ENCODE measurements at regions not wholly inside any gene's neighbourhood (a gene's known extent, or its start where the extent isn't known, plus 50 kb on each side); places are given as distances from the start of the nearest gene placed in this dataset.

- intact Hi-C loops (cut with DNase I): no loop called here
- Histone ChIP-seq H3K4me3 (no peak overlapping the region), H3K4me1 (replicated peaks) (no peaks in the 10 kb centered on the region), H3K27ac (no peak overlapping the region), H3K9me3 (no peaks in the 10 kb centered on the region), H3K27me3 (replicated peaks; ENCODE audit: insufficient read depth) (no peaks in the 10 kb centered on the region), H3K36me3 (no peaks in the 10 kb centered on the region)
- DNase-seq (ENCODE audit: low spot score): no peak
- 75% methylated on average over 4 of the region's 4 CpGs for WGBS
- TF ChIP-seq POLR2A (IDR thresholded peaks at IDR 0.05) (no peak), POLR2AphosphoS5 (IDR thresholded peaks at IDR 0.05) (no peak), CTCF (IDR thresholded peaks at IDR 0.05) (no peak)
Measured at GRCh38 chr2:144027593-144027992, 492.3 kb downstream of the ZEB2 start.

DNA sequence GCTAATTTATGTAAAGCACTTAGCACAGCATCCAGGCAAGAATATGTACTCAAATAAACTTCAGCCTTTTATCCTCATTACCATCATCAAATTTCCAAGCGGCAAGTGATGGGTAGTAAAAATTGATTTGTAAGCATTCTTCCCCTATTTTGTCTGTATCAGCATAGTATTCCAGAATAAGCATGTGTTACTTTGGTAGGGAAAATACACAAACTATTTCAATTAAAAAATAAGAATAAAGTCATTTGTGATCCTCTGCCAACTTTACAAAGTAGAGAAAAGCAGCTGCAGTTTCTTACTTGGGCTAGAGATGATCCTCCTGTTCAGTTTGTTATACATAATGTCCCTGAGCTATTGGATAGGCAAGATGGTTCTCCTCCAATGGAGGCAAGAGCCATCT is 493.2 kb downstream of the ZEB2 start:
- no peaks in the 10 kb centered on the region for H3K4me1 ChIP-seq (replicated peaks)
- 85% methylated on average over 1 of the region's 1 CpG for WGBS
- no peak for DNase-seq (ENCODE audit: low spot score)

DNA sequence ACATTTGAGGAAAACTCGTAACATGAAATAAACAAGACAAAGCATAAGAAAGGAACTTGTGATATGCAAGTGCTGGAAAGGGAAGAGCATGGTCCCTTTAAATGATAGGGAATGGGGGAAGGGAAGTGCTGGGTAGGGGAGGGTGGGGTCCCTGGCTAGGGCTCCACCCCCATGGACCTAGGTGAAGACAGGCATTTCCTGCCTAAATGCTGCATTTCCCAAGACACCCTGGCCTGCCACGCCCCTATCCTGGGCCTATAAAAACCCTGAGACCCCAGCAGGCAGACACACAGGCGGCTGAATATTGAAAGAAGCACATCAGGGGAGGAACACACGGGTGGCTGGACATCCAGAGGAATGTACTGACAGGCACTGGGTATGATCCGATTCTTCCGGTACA is 499.9 kb downstream of the ZEB2 start:
- 94% methylated on average over 6 of the region's 6 CpGs for WGBS
- H3K36me3 ChIP-seq: no peaks in the 10 kb centered on the region
- H3K27ac ChIP-seq: no peak overlapping the region
- TF ChIP-seq POLR2AphosphoS5 (IDR thresholded peaks at IDR 0.05): no peak
- TF ChIP-seq CTCF (IDR thresholded peaks at IDR 0.05): no peak
- TF ChIP-seq POLR2A (IDR thresholded peaks at IDR 0.05): no peak
- H3K27me3 ChIP-seq (replicated peaks; ENCODE audit: insufficient read depth): no peaks in the 10 kb centered on the region
- no peaks in the 10 kb centered on the region for H3K9me3 ChIP-seq
- H3K4me1 ChIP-seq (replicated peaks): no peaks in the 10 kb centered on the region
- no peak for DNase-seq (ENCODE audit: low spot score)
- no peak overlapping the region for H3K4me3 ChIP-seq
- intact Hi-C loops (cut with DNase I): no loop called here

More for the DNA sequence above, 493.2 kb downstream of the ZEB2 start:
- intact Hi-C loops (cut with DNase I): no loop called here
- no peaks in the 10 kb centered on the region for H3K9me3 ChIP-seq
- no peaks in the 10 kb centered on the region for H3K36me3 ChIP-seq
- no peak for TF ChIP-seq POLR2A (IDR thresholded peaks at IDR 0.05)
- H3K27me3 ChIP-seq (replicated peaks; ENCODE audit: insufficient read depth): no peaks in the 10 kb centered on the region
- H3K27ac ChIP-seq: no peak overlapping the region
- H3K4me3 ChIP-seq: no peak overlapping the region

- H3K9me3 ChIP-seq: no peaks in the 10 kb centered on the region
Measured at GRCh38 chr2:144015655-144016245, 504.2 kb downstream of the ZEB2 start.

DNA sequence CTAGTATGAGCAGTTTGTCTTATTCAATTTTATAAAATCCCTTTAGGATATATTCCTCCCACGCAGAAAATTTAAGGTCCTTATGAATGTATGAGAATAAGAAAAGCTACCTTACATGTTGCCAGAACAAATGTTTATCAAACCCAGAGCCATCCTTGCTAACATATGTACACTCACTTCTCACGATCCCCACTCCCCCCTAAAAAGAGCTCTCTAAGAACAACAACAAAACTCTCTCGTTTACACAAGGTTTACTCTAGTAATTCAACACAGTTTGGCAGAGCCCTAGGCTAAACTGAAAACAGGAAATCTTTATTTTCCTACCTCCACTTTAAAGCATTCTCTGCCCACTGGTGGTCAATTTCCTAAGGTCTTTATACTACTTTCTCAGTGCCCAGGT is 504.9 kb downstream of the ZEB2 start:
- Histone ChIP-seq H3K27me3 (replicated peaks; ENCODE audit: insufficient read depth) (no peaks in the 10 kb centered on the region), H3K27ac (no peak overlapping the region), H3K4me3 (no peak overlapping the region), H3K4me1 (replicated peaks) (no peaks in the 10 kb centered on the region), H3K9me3 (no peaks in the 10 kb centered on the region), H3K36me3 (no peaks in the 10 kb centered on the region)
- no peak for TF ChIP-seq POLR2AphosphoS5 (IDR thresholded peaks at IDR 0.05)
- TF ChIP-seq POLR2A (IDR thresholded peaks at IDR 0.05): no peak
- TF ChIP-seq CTCF (IDR thresholded peaks at IDR 0.05): no peak
- whole genome bisulfite sequencing: 51% methylated on average over 3 of the region's 3 CpGs
- DNase-seq (ENCODE audit: low spot score): no peak
- intact Hi-C loops (cut with DNase I): no loop called here

More at GRCh38 chr2:144015655-144016245, 504.2 kb downstream of the ZEB2 start:
- Histone ChIP-seq H3K4me1 (replicated peaks) (no peaks in the 10 kb centered on the region), H3K4me3 (no peak overlapping the region), H3K27me3 (replicated peaks; ENCODE audit: insufficient read depth) (no peaks in the 10 kb centered on the region), H3K27ac (no peak overlapping the region), H3K36me3 (no peaks in the 10 kb centered on the region)
- WGBS: 95% methylated on average over 6 of the region's 6 CpGs
- TF ChIP-seq POLR2A (IDR thresholded peaks at IDR 0.05) (no peak), CTCF (IDR thresholded peaks at IDR 0.05) (no peak), POLR2AphosphoS5 (IDR thresholded peaks at IDR 0.05) (no peak)
- no peak for DNase-seq (ENCODE audit: low spot score)
- intact Hi-C loops (cut with DNase I): no loop called here
